Loucy (cell line): ENCODE measurements at regions not wholly inside any gene's neighbourhood (a gene's known extent, or its start where the extent isn't known, plus 50 kb on each side); places are given as distances from the start of the nearest gene placed in this dataset.

Experiments used
- EZH2phosphoT487 ChIP-seq: fragments of 200-600 bp; IDR thresholded peaks from 2 replicates; pipeline ENCODE4 v1.6.1; 2018; ENCODE audit warnings: antibody characterized with exemption, mild to moderate bottlenecking, moderate library complexity, borderline replicate concordance
- TF ChIP-seq, protein P1 (sequence below): fragments of 200-600 bp; sonication (generic); conservative IDR thresholded peaks from 2 replicates; pipeline ENCODE4 v1.5.1; 2014; ENCODE audit warnings: mild to moderate bottlenecking, antibody characterized with exemption, low read length

DNA sequence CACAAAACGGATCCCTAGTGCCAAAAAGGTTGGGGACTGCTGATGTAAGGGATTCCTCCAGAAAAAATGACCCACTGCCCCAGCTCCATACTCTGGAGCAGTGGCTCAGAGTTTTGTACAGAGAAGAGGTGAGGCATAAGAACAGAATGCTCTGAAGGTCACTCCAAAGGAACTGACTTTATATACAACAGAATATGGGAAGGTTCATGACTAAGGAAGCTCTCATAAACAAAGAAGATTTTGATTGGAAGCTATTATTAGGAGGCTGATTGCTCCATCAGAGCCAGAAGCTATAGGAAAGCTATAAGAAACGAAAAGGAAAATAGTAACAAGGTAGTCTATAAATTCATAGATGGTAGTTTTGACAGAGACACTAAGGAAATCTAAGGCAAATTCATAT is 203.1 kb downstream of the SLC7A11 start:
- TF ChIP-seq, protein P1, sequence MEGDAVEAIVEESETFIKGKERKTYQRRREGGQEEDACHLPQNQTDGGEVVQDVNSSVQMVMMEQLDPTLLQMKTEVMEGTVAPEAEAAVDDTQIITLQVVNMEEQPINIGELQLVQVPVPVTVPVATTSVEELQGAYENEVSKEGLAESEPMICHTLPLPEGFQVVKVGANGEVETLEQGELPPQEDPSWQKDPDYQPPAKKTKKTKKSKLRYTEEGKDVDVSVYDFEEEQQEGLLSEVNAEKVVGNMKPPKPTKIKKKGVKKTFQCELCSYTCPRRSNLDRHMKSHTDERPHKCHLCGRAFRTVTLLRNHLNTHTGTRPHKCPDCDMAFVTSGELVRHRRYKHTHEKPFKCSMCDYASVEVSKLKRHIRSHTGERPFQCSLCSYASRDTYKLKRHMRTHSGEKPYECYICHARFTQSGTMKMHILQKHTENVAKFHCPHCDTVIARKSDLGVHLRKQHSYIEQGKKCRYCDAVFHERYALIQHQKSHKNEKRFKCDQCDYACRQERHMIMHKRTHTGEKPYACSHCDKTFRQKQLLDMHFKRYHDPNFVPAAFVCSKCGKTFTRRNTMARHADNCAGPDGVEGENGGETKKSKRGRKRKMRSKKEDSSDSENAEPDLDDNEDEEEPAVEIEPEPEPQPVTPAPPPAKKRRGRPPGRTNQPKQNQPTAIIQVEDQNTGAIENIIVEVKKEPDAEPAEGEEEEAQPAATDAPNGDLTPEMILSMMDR, result no peak
- no peak for TF ChIP-seq EZH2phosphoT487
